ENCODE measurements at regions not wholly inside any gene's neighbourhood (a gene's known extent, or its start where the extent isn't known, plus 50 kb on each side); places are given as distances from the start of the nearest gene placed in this dataset.

GRCh38 chr1:238960071-238960470, 426.3 kb upstream of the CHRM3 start:
- TF ChIP-seq POLR2A (IDR thresholded peaks at IDR 0.05) (no peak), CTCF (IDR thresholded peaks at IDR 0.05) (no peak), POLR2AphosphoS5 (IDR thresholded peaks at IDR 0.05) (no peak)

All from upper lobe of left lung (tissue), 4 donors.